ENCODE measurements at regions not wholly inside any gene's neighbourhood (a gene's known extent, or its start where the extent isn't known, plus 50 kb on each side); places are given as distances from the start of the nearest gene placed in this dataset.

GRCh38 chr4:13059019-13059418, 425.1 kb downstream of the RAB28 start:
- no peaks in the 10 kb centered on the region for H3K9me3 Mint-ChIP-seq (ENCODE audit: unreplicated experiment)
- Histone ChIP-seq H3K4me3 (ENCODE audit: low read depth, low read length) (no peak overlapping the region), H3K4me1 (no peaks in the 10 kb centered on the region), H3K36me3 (ENCODE audit: control insufficient read depth, insufficient read depth, low read length) (no peaks in the 10 kb centered on the region), H3K27me3 (replicated peaks; ENCODE audit: control insufficient read depth, insufficient read depth, low read length) (no peaks in the 10 kb centered on the region), H3K9me3 (no peaks in the 10 kb centered on the region)
- ChIA-PET POLR2A (no interaction called here), CTCF (no interaction called here)
- no peaks in the 10 kb centered on the region for H3K4me1 Mint-ChIP-seq (ENCODE audit: low read depth, unreplicated experiment)
- intact Hi-C loops (cut with micrococcal nuclease; ENCODE audit: unreplicated experiment) = no loop called here
- TF ChIP-seq CTCF (IDR thresholded peaks at IDR 0.05; ENCODE audit: insufficient read depth in 1 of 2, low read depth in 1 of 2, low read length in 1 of 2, severe bottlenecking in 1 of 2, unreplicated experiment in 1 of 2) = no peak
- no peak overlapping the region for H3K27ac Mint-ChIP-seq (ENCODE audit: unreplicated experiment)
- H3K4me3 Mint-ChIP-seq (ENCODE audit: unreplicated experiment) = no peak overlapping the region
- no peaks in the 10 kb centered on the region for H3K36me3 Mint-ChIP-seq (ENCODE audit: insufficient read depth, unreplicated experiment)
- no peaks in the 10 kb centered on the region for H3K27me3 Mint-ChIP-seq (ENCODE audit: insufficient read depth, unreplicated experiment)
- DNase-seq = no peak
- no TSS peak for BruUV-seq (replicated peaks)

GRCh38 chr4:13056630-13057189, 427.4 kb downstream of the RAB28 start:
- POLR2A ChIA-PET = no interaction called here
- Mint-ChIP-seq H3K27me3 (ENCODE audit: insufficient read depth, unreplicated experiment) (no peaks in the 10 kb centered on the region), H3K4me1 (ENCODE audit: low read depth, unreplicated experiment) (no peaks in the 10 kb centered on the region), H3K9me3 (ENCODE audit: unreplicated experiment) (no peaks in the 10 kb centered on the region), H3K27ac (ENCODE audit: unreplicated experiment) (no peak overlapping the region), H3K36me3 (ENCODE audit: insufficient read depth, unreplicated experiment) (no peaks in the 10 kb centered on the region), H3K4me3 (ENCODE audit: unreplicated experiment) (no peak overlapping the region)
- intact Hi-C loops (cut with micrococcal nuclease; ENCODE audit: unreplicated experiment) = no loop called here
- no peak for TF ChIP-seq CTCF (IDR thresholded peaks at IDR 0.05; ENCODE audit: insufficient read depth in 1 of 2, low read depth in 1 of 2, low read length in 1 of 2, severe bottlenecking in 1 of 2, unreplicated experiment in 1 of 2)
- BruUV-seq (replicated peaks) = no TSS peak
- CTCF ChIA-PET = no interaction called here
- Histone ChIP-seq H3K27me3 (replicated peaks; ENCODE audit: control insufficient read depth, insufficient read depth, low read length) (no peaks in the 10 kb centered on the region), H3K36me3 (ENCODE audit: control insufficient read depth, insufficient read depth, low read length) (no peaks in the 10 kb centered on the region), H3K4me1 (no peaks in the 10 kb centered on the region), H3K4me3 (ENCODE audit: low read depth, low read length) (no peak overlapping the region), H3K9me3 (no peaks in the 10 kb centered on the region)
- no peak for DNase-seq

DNA sequence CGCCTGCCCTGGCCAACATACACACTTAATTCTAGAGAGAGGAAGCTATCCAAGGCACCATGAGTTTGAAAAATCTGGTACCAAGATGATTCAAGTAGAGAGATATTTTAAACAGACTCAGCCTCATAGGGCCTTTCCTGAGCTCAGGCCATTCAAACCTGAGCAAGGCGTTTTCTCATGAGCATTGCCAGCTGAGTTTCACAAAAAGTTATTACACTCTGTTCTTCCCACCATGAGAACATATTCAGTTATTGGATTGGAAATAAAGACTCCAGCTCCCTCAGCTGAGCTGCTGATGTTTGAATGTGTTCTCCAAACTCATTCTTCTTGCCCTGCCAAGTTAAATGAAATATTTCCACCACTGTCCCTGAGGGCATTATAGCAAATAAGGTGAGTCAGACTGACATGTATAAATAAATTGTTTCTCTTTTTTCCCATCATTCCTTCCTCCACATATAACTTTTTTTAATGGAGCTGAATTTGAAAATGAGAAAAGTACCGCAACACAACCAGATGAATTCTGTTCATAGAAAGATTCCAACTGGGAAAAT, 429.6 kb downstream of the RAB28 start:
- intact Hi-C loops (cut with micrococcal nuclease; ENCODE audit: unreplicated experiment) = no loop called here
- no TSS peak for BruUV-seq (replicated peaks)
- H3K27me3 Mint-ChIP-seq (ENCODE audit: insufficient read depth, unreplicated experiment) = peaks cover 2% of the 10 kb centered on the region
- no peak overlapping the region for H3K27ac Mint-ChIP-seq (ENCODE audit: unreplicated experiment)
- H3K9me3 ChIP-seq = no peaks in the 10 kb centered on the region
- no peaks in the 10 kb centered on the region for H3K4me1 ChIP-seq
- ChIA-PET CTCF (interaction anchor here (0.6 kb wide), 1 partner anchor 61 kb away, joined by 5 read pairs; no protein-coding TSS in a partner anchor), POLR2A (interaction anchor here (0.7 kb wide), 1 partner anchor 806 kb away, joined by 4 read pairs; no protein-coding TSS in a partner anchor)
- no peaks in the 10 kb centered on the region for H3K36me3 ChIP-seq (ENCODE audit: control insufficient read depth, insufficient read depth, low read length)
- no peaks in the 10 kb centered on the region for H3K27me3 ChIP-seq (replicated peaks; ENCODE audit: control insufficient read depth, insufficient read depth, low read length)
- H3K9me3 Mint-ChIP-seq (ENCODE audit: unreplicated experiment) = no peaks in the 10 kb centered on the region
- H3K4me1 Mint-ChIP-seq (ENCODE audit: low read depth, unreplicated experiment) = no peaks in the 10 kb centered on the region
- TF ChIP-seq CTCF (IDR thresholded peaks at IDR 0.05; ENCODE audit: insufficient read depth in 1 of 2, low read depth in 1 of 2, low read length in 1 of 2, severe bottlenecking in 1 of 2, unreplicated experiment in 1 of 2) = no peak
- no peak overlapping the region for H3K4me3 ChIP-seq (ENCODE audit: low read depth, low read length)
- no peak overlapping the region for H3K4me3 Mint-ChIP-seq (ENCODE audit: unreplicated experiment)
- no peaks in the 10 kb centered on the region for H3K36me3 Mint-ChIP-seq (ENCODE audit: insufficient read depth, unreplicated experiment)
- DNase-seq = no peak

All from Caco-2 (cell line).